ENCODE measurements at regions not wholly inside any gene's neighbourhood (a gene's known extent, or its start where the extent isn't known, plus 50 kb on each side); places are given as distances from the start of the nearest gene placed in this dataset.

DNA sequence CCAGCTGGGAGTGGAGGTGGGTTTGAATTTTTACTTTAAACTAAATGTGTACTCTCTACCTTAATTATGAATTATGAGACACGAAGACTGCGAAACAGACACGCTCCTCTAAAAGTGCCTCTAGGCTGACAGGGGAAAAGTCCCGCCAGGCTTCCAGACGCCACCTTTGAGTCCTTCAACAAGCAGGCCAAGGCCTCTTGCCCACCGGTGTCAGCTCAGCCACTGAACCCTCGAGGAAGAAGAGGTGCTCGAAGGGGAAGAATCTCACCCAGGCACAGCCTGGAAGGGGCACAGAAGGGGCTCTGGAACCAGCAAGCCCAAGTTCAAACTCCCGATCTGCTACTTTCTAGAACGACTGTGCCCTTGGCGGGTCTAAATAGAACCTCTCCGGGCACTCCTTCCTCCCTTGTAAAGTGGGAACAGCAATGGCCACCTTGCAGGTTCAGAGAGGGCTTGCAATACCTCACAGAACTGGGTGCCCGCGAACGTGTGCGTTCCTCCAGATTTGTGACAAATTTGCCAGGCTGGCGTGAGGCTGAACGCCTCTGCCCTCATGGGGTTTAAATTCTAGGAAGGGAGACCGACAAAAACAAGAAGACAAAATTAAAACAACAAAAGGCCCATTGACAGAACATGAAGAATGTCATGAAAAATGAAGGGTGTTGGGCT lies 158.5 kb upstream of the GRK3 start:
- TF ChIP-seq, protein P1, sequence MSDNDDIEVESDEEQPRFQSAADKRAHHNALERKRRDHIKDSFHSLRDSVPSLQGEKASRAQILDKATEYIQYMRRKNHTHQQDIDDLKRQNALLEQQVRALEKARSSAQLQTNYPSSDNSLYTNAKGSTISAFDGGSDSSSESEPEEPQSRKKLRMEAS (IDR thresholded peaks at IDR 0.05) = no peak
- TF ChIP-seq POLR2A (IDR thresholded peaks at IDR 0.05; ENCODE audit: borderline replicate concordance, extremely low read depth, insufficient read depth, insufficient read length) = no peak
- TF ChIP-seq, protein P2, sequence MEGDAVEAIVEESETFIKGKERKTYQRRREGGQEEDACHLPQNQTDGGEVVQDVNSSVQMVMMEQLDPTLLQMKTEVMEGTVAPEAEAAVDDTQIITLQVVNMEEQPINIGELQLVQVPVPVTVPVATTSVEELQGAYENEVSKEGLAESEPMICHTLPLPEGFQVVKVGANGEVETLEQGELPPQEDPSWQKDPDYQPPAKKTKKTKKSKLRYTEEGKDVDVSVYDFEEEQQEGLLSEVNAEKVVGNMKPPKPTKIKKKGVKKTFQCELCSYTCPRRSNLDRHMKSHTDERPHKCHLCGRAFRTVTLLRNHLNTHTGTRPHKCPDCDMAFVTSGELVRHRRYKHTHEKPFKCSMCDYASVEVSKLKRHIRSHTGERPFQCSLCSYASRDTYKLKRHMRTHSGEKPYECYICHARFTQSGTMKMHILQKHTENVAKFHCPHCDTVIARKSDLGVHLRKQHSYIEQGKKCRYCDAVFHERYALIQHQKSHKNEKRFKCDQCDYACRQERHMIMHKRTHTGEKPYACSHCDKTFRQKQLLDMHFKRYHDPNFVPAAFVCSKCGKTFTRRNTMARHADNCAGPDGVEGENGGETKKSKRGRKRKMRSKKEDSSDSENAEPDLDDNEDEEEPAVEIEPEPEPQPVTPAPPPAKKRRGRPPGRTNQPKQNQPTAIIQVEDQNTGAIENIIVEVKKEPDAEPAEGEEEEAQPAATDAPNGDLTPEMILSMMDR (IDR thresholded peaks at IDR 0.05 in 2 of 3, conservative IDR thresholded peaks at IDR 0.05 in 1 of 3; ENCODE audit: borderline replicate concordance in 1 of 3, insufficient read depth in 1 of 3, low read depth in 2 of 3, low read length in 2 of 3) = no peak
- TF ChIP-seq, protein P3, sequence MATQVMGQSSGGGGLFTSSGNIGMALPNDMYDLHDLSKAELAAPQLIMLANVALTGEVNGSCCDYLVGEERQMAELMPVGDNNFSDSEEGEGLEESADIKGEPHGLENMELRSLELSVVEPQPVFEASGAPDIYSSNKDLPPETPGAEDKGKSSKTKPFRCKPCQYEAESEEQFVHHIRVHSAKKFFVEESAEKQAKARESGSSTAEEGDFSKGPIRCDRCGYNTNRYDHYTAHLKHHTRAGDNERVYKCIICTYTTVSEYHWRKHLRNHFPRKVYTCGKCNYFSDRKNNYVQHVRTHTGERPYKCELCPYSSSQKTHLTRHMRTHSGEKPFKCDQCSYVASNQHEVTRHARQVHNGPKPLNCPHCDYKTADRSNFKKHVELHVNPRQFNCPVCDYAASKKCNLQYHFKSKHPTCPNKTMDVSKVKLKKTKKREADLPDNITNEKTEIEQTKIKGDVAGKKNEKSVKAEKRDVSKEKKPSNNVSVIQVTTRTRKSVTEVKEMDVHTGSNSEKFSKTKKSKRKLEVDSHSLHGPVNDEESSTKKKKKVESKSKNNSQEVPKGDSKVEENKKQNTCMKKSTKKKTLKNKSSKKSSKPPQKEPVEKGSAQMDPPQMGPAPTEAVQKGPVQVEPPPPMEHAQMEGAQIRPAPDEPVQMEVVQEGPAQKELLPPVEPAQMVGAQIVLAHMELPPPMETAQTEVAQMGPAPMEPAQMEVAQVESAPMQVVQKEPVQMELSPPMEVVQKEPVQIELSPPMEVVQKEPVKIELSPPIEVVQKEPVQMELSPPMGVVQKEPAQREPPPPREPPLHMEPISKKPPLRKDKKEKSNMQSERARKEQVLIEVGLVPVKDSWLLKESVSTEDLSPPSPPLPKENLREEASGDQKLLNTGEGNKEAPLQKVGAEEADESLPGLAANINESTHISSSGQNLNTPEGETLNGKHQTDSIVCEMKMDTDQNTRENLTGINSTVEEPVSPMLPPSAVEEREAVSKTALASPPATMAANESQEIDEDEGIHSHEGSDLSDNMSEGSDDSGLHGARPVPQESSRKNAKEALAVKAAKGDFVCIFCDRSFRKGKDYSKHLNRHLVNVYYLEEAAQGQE (IDR thresholded peaks at IDR 0.05; ENCODE audit: low read depth) = no peak
- TF ChIP-seq, protein P4, sequence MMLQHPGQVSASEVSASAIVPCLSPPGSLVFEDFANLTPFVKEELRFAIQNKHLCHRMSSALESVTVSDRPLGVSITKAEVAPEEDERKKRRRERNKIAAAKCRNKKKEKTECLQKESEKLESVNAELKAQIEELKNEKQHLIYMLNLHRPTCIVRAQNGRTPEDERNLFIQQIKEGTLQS (IDR thresholded peaks at IDR 0.05) = no peak
